SK-N-SH (cell line): ENCODE measurements at regions not wholly inside any gene's neighbourhood (a gene's known extent, or its start where the extent isn't known, plus 50 kb on each side); places are given as distances from the start of the nearest gene placed in this dataset.

ENCODE experiments used
- CTCF ChIA-PET: fragments of 300-600, 350-600 bp; formaldehyde crosslinking; extraction: SDS; loops from one replicate; lab custom pipeline; 2021; lab: Yijun Ruan, JAX
- POLR2A ChIA-PET: fragments of 350-600 bp; sonication (Branson Sonifier 250); formaldehyde crosslinking; extraction: SDS; loops from one replicate; lab custom pipeline; 2020; ENCODE audit warnings: antibody characterized with exemption, inconsistent platforms; lab: Yijun Ruan, JAX
- DNase-seq: peaks from one replicate; pipeline ENCODE4 v3.0.0; 2012
- H2AFZ ChIP-seq: fragments of 200-600 bp; sonication (generic); 2 replicates; pipeline ENCODE4 v1.8.1; 2016; ENCODE audit warnings: antibody characterized with exemption, mild to moderate bottlenecking, low read depth
- H3F3A ChIP-seq: fragments of 200-600 bp; sonication (generic); replicated peaks from 2 replicates; pipeline ENCODE3; 2016; ENCODE audit warnings: antibody characterized with exemption, mild to moderate bottlenecking; ENCODE audit not compliant: insufficient read depth
- H3K27ac ChIP-seq, 2 experiments: fragments of 200-500 bp in 1 of 2; fragments of 200-600 bp in 1 of 2; sonication (Bioruptor generic) in 1 of 2; sonication (generic), shearing (Covaris generic) in 1 of 2; 2 replicates each; pipeline versions ENCODE4 v1.5.1 to v1.6.1; 2014 to 2016; ENCODE audit warnings: low read depth in 2 of 2, inconsistent platforms in 1 of 2, low read length in 1 of 2, mild to moderate bottlenecking in 1 of 2, mixed read lengths in 1 of 2
- H3K27me3 ChIP-seq: fragments of 200-600 bp; sonication (generic), shearing (Covaris generic); 2 replicates; pipeline ENCODE4 v1.6.1; 2016; ENCODE audit warnings: mixed run types; ENCODE audit not compliant: insufficient read depth
- H3K36me3 ChIP-seq, 2 experiments: fragments of 200-500 bp in 1 of 2; fragments of 200-600 bp in 1 of 2; sonication (Bioruptor generic) in 1 of 2; sonication (generic) in 1 of 2; replicated peaks in 1 of 2; 2 replicates each; pipeline versions ENCODE3 to v1.5.1; 2014 to 2016; ENCODE audit warnings: low read length in 1 of 2, mild to moderate bottlenecking in 1 of 2; ENCODE audit not compliant: insufficient read depth in 2 of 2, control insufficient read depth in 1 of 2
- H3K4me1 ChIP-seq, 2 experiments: fragments of 200-500 bp in 1 of 2; fragments of 200-600 bp in 1 of 2; sonication (Bioruptor generic) in 1 of 2; sonication (generic), shearing (Covaris generic) in 1 of 2; 2 replicates each; pipeline versions ENCODE4 v1.5.1 to v1.6.1; 2014 to 2016; ENCODE audit warnings: low read depth in 1 of 2, low read length in 1 of 2, mixed run types in 1 of 2; ENCODE audit not compliant: insufficient read depth in 2 of 2, control insufficient read depth in 1 of 2
- H3K4me2 ChIP-seq: fragments of 200-600 bp; sonication (generic), shearing (Covaris generic); 2 replicates; pipeline ENCODE4 v1.6.1; 2017; ENCODE audit warnings: mixed run types
- H3K4me3 ChIP-seq, 2 experiments: fragments of 200-500 bp in 1 of 2; fragments of 200-600 bp in 1 of 2; sonication (Bioruptor generic) in 1 of 2; sonication (generic), shearing (Covaris generic) in 1 of 2; 2 replicates each; pipeline versions ENCODE4 v1.5.1 to v1.8.1; 2014 to 2016; ENCODE audit warnings: low read depth in 2 of 2, inconsistent platforms in 1 of 2, low read length in 1 of 2, mild to moderate bottlenecking in 1 of 2, mixed read lengths in 1 of 2, moderate library complexity in 1 of 2
- H3K79me2 ChIP-seq: fragments of 200-600 bp; sonication (generic); 2 replicates; pipeline ENCODE4 v1.8.1; 2017; ENCODE audit warnings: mild to moderate bottlenecking; ENCODE audit not compliant: insufficient read depth
- H3K9ac ChIP-seq: fragments of 200-600 bp; sonication (generic); 2 replicates; pipeline ENCODE4 v1.6.1; 2017; ENCODE audit warnings: mixed run types
- H3K9me2 ChIP-seq: fragments of 200-600 bp; sonication (generic); 2 replicates; pipeline ENCODE4 v1.6.1; 2017; ENCODE audit warnings: mixed run types
- H3K9me3 ChIP-seq: fragments of 200-600 bp; sonication (generic); 2 replicates; pipeline ENCODE4 v1.6.1; 2017; ENCODE audit warnings: mixed run types, mild to moderate bottlenecking, moderate library complexity
- H4K20me1 ChIP-seq: fragments of 200-600 bp; sonication (generic); 2 replicates; pipeline ENCODE4 v1.6.1; 2017; ENCODE audit warnings: mild to moderate bottlenecking, mixed run types; ENCODE audit not compliant: insufficient read depth
- CHD2 ChIP-seq: fragments of 150-350 bp; IDR thresholded peaks from 2 replicates; pipeline ENCODE4 v1.6.1; 2018; ENCODE audit warnings: low read length; ENCODE audit not compliant: partially characterized antibody
- EP300 ChIP-seq, 2 experiments: IDR thresholded peaks; 2 replicates each; pipeline versions ENCODE4 v1.4.0 to v1.6.1; 2012; ENCODE audit warnings: borderline replicate concordance in 1 of 2, low read depth in 1 of 2, low read length in 1 of 2
- EZH2phosphoT487 ChIP-seq: fragments of 200-600 bp; sonication (generic); IDR thresholded peaks from 2 replicates; pipeline ENCODE4 v1.6.1; 2017; ENCODE audit warnings: low read depth, mixed run types, mild to moderate bottlenecking, antibody characterized with exemption, moderate library complexity, borderline replicate concordance
- FOSL2 ChIP-seq: IDR thresholded peaks from 2 replicates; pipeline ENCODE4 v1.4.0; 2012; ENCODE audit warnings: low read depth, mild to moderate bottlenecking, moderate library complexity, borderline replicate concordance
- FOXJ3 ChIP-seq: sonication (generic); formaldehyde crosslinking; IDR thresholded peaks from 2 replicates; pipeline ENCODE4 v1.5.1; 2020; ENCODE audit warnings: mild to moderate bottlenecking, missing genetic modification reagents
- FOXM1 ChIP-seq: IDR thresholded peaks from 2 replicates; pipeline ENCODE4 v1.4.0; 2012; ENCODE audit warnings: low read depth, mild to moderate bottlenecking
- GABPA ChIP-seq: IDR thresholded peaks from 2 replicates; pipeline ENCODE4 v1.4.0; 2012; ENCODE audit warnings: low read depth, mild to moderate bottlenecking
- MXI1 ChIP-seq: IDR thresholded peaks from 2 replicates; pipeline ENCODE4 v1.6.1; 2012; ENCODE audit warnings: mild to moderate bottlenecking, low read depth, low read length, improper control_type of control experiment
- POLR2AphosphoS5 ChIP-seq: IDR thresholded peaks from 2 replicates; pipeline ENCODE4 v1.6.1; 2012; ENCODE audit warnings: low read depth, low read length
- RCOR1 ChIP-seq: fragments of 150-350 bp; IDR thresholded peaks from 2 replicates; pipeline ENCODE4 v1.6.1; 2017; ENCODE audit warnings: antibody characterized with exemption, low read length
- RFX5 ChIP-seq: IDR thresholded peaks from 2 replicates; pipeline ENCODE4 v1.6.1; 2012; ENCODE audit warnings: mild to moderate bottlenecking, improper control_type of control experiment, low read length
- RXRA ChIP-seq: IDR thresholded peaks from 2 replicates; pipeline ENCODE4 v1.4.0; 2012; ENCODE audit warnings: low read depth, mild to moderate bottlenecking, borderline replicate concordance
- TAF1 ChIP-seq: IDR thresholded peaks from 2 replicates; pipeline ENCODE4 v1.6.1; 2012; ENCODE audit warnings: low read depth, mild to moderate bottlenecking, low read length, moderate library complexity, borderline replicate concordance
- TEAD4 ChIP-seq: IDR thresholded peaks from 2 replicates; pipeline ENCODE4 v1.4.0; 2012; ENCODE audit warnings: mild to moderate bottlenecking, borderline replicate concordance; ENCODE audit not compliant: insufficient read depth
- WGBS: methylation state at CpG from one replicate; pipeline ENCODE4 v1.1.6; 2017; ENCODE audit warnings: low lambda C conversion rate; 5-methylcytosine and 5-hydroxymethylcytosine counted together
- TF ChIP-seq, protein P1 (sequence below): IDR thresholded peaks from 2 replicates; pipeline ENCODE4; 2012
- TF ChIP-seq, protein P2 (sequence below): IDR thresholded peaks from 2 replicates; pipeline ENCODE4 v1.4.0; 2012; ENCODE audit warnings: low read depth, borderline replicate concordance
- TF ChIP-seq, protein P3 (sequence below): IDR thresholded peaks from 2 replicates; pipeline ENCODE4 v1.6.1; 2012; ENCODE audit warnings: mild to moderate bottlenecking, low read depth, low read length, moderate library complexity
- TF ChIP-seq, protein P4 (sequence below): fragments of 200-600 bp; sonication (generic); IDR thresholded peaks from 2 replicates; pipeline ENCODE4 v1.6.1; 2017; ENCODE audit warnings: antibody characterized with exemption, mild to moderate bottlenecking, moderate library complexity

DNA sequence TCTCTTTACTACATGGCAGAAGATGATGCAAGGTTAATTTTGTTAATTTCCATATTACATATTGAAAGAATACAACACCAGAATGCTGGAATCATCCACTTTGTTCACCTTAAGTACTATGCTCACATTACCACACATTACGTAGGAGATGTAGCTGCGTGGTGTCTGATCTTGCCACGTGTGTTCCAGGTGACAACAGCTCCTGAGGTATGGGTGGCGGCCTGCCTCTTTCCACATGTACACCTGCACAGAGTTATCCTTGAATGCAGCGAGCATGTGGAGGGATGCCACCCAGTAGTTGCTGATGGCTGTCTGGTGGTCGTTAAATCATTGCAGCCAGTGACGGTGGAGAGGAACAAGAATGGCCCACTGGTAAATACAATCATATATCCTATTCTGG, 740.5 kb upstream of the EEF2KMT start (continued):
- TF ChIP-seq GABPA (no peak), RFX5 (no peak), EZH2phosphoT487 (no peak)
- TF ChIP-seq, protein P1, sequence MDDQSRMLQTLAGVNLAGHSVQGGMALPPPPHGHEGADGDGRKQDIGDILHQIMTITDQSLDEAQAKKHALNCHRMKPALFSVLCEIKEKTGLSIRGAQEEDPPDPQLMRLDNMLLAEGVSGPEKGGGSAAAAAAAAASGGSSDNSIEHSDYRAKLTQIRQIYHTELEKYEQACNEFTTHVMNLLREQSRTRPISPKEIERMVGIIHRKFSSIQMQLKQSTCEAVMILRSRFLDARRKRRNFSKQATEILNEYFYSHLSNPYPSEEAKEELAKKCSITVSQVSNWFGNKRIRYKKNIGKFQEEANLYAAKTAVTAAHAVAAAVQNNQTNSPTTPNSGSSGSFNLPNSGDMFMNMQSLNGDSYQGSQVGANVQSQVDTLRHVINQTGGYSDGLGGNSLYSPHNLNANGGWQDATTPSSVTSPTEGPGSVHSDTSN = no peak

DNA sequence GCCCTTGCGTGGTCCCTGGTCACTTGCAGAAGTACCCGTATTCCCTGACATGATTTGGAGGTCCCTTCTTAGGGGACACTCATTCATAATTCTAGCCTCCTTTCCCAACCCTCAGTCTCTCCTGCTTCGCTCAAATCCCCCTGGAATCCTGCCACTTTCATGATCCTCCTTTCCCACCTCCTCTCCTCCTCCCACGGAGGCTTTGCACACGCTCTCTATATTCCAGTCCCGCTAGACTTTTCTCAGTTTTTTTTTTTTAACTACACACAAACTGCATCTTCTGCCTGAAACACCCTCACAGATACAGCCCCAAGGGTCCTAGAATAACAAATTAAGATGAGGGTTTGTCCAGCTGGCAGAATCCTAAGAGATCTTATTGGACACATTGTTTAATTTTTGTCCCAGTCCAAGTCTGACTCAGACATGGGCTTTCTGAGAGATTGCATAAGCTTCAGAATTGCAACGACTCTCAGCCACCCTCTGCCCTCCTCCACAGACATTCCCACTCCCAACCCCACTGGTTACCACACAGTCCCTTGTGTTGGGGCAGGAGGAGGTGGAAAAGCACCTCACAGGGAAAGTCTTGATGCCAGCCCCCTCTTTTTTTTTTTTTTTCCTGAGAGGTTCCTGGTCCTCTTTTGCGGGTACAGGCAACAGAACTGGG, 739.5 kb upstream of the EEF2KMT start:
- DNase-seq = no peak
- H3K4me3 ChIP-seq = no peak overlapping the region
- H3K79me2 ChIP-seq = no peaks in the 10 kb centered on the region
- H2AFZ ChIP-seq = no peak overlapping the region
- no peak for TF ChIP-seq MXI1
- TF ChIP-seq FOSL2 = no peak
- no peak for TF ChIP-seq EP300 (IDR thresholded peaks at IDR 0.05; ENCODE audit: borderline replicate concordance in 1 of 2, low read depth in 1 of 2, low read length in 1 of 2)
- TF ChIP-seq, all 33 proteins: peak for 0
- H3K9me2 ChIP-seq = no peaks in the 10 kb centered on the region
- no peaks in the 10 kb centered on the region for H3K27me3 ChIP-seq
- no peak overlapping the region for H3K4me2 ChIP-seq
- WGBS = 30% methylated on average over 8 of the region's 8 CpGs
- POLR2A ChIA-PET = no interaction called here
- no peaks in the 10 kb centered on the region for H3K9me3 ChIP-seq
- CTCF ChIA-PET = interaction anchor here (1.2 kb wide), 1 partner anchor 203 kb away, joined by 3 read pairs; no protein-coding TSS in a partner anchor
- H3K36me3 ChIP-seq = no peaks in the 10 kb centered on the region
- no peak overlapping the region for H3K9ac ChIP-seq
- no peaks in the 10 kb centered on the region for H4K20me1 ChIP-seq
- no peak overlapping the region for H3K27ac ChIP-seq
- peaks cover 0 to 5% of the 10 kb centered on the region in 2 experiments; a peak in 1 of 4 replicates for H3K4me1 ChIP-seq
- no peaks in the 10 kb centered on the region for H3F3A ChIP-seq

DNA sequence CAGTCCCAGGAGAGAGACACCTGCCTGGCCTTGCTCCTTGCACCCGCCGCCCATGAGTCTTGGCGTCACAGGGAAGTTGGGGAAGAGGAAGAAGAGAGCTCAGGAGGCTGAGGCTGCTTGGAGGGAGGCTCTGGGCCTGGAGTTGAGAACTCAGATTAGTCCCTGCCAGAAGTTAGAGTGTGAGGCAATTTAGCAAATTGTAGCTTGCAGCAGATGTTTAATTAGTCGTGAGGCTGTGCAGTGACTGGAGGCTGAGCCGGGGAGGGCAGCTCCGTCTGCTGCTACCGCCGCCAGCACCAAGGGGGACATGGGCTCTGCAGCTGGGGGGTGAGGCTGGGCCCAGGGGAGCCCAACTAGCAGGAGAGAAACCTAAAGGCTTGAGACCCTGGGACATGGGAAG, 738.3 kb upstream of the EEF2KMT start:
- H3K9me2 ChIP-seq = no peaks in the 10 kb centered on the region
- ChIA-PET POLR2A (no interaction called here), CTCF (no interaction called here)
- H3K9me3 ChIP-seq = no peaks in the 10 kb centered on the region
- no peaks in the 10 kb centered on the region for H4K20me1 ChIP-seq
- no peak for DNase-seq
- no peaks in the 10 kb centered on the region for H3K27me3 ChIP-seq
- H3K36me3 ChIP-seq = no peaks in the 10 kb centered on the region
- H3K27ac ChIP-seq = no peak overlapping the region
- no peaks in the 10 kb centered on the region for H3F3A ChIP-seq
- no peak overlapping the region for H2AFZ ChIP-seq
- no peaks in the 10 kb centered on the region for H3K79me2 ChIP-seq
- H3K9ac ChIP-seq = no peak overlapping the region
- H3K4me3 ChIP-seq = no peak overlapping the region
- peaks cover 0 to 5% of the 10 kb centered on the region in 2 experiments; a peak in 1 of 4 replicates for H3K4me1 ChIP-seq
- no peak overlapping the region for H3K4me2 ChIP-seq
- WGBS = 53% methylated on average over 8 of the region's 8 CpGs
- TF ChIP-seq POLR2AphosphoS5 (no peak), FOXM1 (no peak), TEAD4 (no peak), RXRA (no peak), FOXJ3 (CRISPR knock-in tag) (no peak), TAF1 (no peak), FOSL2 (no peak), RCOR1 (no peak), CHD2 (no peak)
- TF ChIP-seq, protein P2, sequence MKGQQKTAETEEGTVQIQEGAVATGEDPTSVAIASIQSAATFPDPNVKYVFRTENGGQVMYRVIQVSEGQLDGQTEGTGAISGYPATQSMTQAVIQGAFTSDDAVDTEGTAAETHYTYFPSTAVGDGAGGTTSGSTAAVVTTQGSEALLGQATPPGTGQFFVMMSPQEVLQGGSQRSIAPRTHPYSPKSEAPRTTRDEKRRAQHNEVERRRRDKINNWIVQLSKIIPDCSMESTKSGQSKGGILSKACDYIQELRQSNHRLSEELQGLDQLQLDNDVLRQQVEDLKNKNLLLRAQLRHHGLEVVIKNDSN = no peak
- TF ChIP-seq, protein P3, sequence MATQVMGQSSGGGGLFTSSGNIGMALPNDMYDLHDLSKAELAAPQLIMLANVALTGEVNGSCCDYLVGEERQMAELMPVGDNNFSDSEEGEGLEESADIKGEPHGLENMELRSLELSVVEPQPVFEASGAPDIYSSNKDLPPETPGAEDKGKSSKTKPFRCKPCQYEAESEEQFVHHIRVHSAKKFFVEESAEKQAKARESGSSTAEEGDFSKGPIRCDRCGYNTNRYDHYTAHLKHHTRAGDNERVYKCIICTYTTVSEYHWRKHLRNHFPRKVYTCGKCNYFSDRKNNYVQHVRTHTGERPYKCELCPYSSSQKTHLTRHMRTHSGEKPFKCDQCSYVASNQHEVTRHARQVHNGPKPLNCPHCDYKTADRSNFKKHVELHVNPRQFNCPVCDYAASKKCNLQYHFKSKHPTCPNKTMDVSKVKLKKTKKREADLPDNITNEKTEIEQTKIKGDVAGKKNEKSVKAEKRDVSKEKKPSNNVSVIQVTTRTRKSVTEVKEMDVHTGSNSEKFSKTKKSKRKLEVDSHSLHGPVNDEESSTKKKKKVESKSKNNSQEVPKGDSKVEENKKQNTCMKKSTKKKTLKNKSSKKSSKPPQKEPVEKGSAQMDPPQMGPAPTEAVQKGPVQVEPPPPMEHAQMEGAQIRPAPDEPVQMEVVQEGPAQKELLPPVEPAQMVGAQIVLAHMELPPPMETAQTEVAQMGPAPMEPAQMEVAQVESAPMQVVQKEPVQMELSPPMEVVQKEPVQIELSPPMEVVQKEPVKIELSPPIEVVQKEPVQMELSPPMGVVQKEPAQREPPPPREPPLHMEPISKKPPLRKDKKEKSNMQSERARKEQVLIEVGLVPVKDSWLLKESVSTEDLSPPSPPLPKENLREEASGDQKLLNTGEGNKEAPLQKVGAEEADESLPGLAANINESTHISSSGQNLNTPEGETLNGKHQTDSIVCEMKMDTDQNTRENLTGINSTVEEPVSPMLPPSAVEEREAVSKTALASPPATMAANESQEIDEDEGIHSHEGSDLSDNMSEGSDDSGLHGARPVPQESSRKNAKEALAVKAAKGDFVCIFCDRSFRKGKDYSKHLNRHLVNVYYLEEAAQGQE = no peak
- TF ChIP-seq, protein P4, sequence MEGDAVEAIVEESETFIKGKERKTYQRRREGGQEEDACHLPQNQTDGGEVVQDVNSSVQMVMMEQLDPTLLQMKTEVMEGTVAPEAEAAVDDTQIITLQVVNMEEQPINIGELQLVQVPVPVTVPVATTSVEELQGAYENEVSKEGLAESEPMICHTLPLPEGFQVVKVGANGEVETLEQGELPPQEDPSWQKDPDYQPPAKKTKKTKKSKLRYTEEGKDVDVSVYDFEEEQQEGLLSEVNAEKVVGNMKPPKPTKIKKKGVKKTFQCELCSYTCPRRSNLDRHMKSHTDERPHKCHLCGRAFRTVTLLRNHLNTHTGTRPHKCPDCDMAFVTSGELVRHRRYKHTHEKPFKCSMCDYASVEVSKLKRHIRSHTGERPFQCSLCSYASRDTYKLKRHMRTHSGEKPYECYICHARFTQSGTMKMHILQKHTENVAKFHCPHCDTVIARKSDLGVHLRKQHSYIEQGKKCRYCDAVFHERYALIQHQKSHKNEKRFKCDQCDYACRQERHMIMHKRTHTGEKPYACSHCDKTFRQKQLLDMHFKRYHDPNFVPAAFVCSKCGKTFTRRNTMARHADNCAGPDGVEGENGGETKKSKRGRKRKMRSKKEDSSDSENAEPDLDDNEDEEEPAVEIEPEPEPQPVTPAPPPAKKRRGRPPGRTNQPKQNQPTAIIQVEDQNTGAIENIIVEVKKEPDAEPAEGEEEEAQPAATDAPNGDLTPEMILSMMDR = no peak
